WTC11 (cell line): ENCODE measurements at regions not wholly inside any gene's neighbourhood (a gene's known extent, or its start where the extent isn't known, plus 50 kb on each side); places are given as distances from the start of the nearest gene placed in this dataset.

Source experiments
- ATAC-seq: fragments of 200-7000 bp; cut with Tn5 transposase; 2 replicates; pipeline ENCODE4 v1.10.0; 2021; ENCODE audit warnings: mild to moderate bottlenecking, moderate library complexity
- CTCF ChIA-PET: fragments of 300-600 bp; sonication (Branson Sonifier 250); formaldehyde crosslinking; loops from one replicate; lab custom pipeline; 2021; ENCODE audit warnings: antibody characterized with exemption; lab: Charles Lee
- POLR2A ChIA-PET: fragments of 350-600 bp; sonication (Branson Sonifier 250); formaldehyde crosslinking; loops from one replicate; lab custom pipeline; 2021; ENCODE audit warnings: antibody characterized with exemption; lab: Charles Lee
- DNase-seq: peaks from one replicate; pipeline ENCODE4 v3.0.0; 2021; ENCODE audit warnings: low spot score
- H3K27ac Mint-ChIP-seq: 2 replicates; pipeline ENCODE4 v1.8.0; 2021; ENCODE audit warnings: mixed read lengths
- H3K27me3 Mint-ChIP-seq: 2 replicates; pipeline ENCODE4 v1.8.0; 2021; ENCODE audit warnings: low read depth, mild to moderate bottlenecking, moderate library complexity, mixed read lengths
- H3K36me3 Mint-ChIP-seq: 2 replicates; pipeline ENCODE4 v1.8.0; 2021; ENCODE audit warnings: mixed read lengths
- H3K4me1 Mint-ChIP-seq: 2 replicates; pipeline ENCODE4 v1.8.0; 2022; ENCODE audit warnings: mixed read lengths
- H3K4me3 Mint-ChIP-seq: 2 replicates; pipeline ENCODE4 v1.8.0; 2021; ENCODE audit warnings: mild to moderate bottlenecking, moderate library complexity, mixed read lengths
- H3K9me3 Mint-ChIP-seq: 2 replicates; pipeline ENCODE4 v1.8.0; 2021; ENCODE audit warnings: mixed read lengths
- CREM ChIP-seq: sonication (generic); formaldehyde crosslinking; IDR thresholded peaks from 2 replicates; pipeline ENCODE4 v1.8.1; 2022; ENCODE audit warnings: mild to moderate bottlenecking, missing genetic modification reagents, moderate library complexity
- ELF4 ChIP-seq: sonication (generic); formaldehyde crosslinking; IDR thresholded peaks from 2 replicates; pipeline ENCODE4 v1.8.1; 2022; ENCODE audit warnings: low read depth, mild to moderate bottlenecking, moderate library complexity, missing genetic modification reagents
- ESRRA ChIP-seq: sonication (generic); formaldehyde crosslinking; IDR thresholded peaks from 2 replicates; pipeline ENCODE4 v1.8.1; 2022; ENCODE audit warnings: mild to moderate bottlenecking, missing genetic modification reagents, borderline replicate concordance
- FOXJ3 ChIP-seq: sonication (generic); formaldehyde crosslinking; IDR thresholded peaks from 2 replicates; pipeline ENCODE4 v1.9.0; 2021; ENCODE audit warnings: missing genetic modification reagents, mild to moderate bottlenecking, borderline replicate concordance
- FOXK1 ChIP-seq: sonication (generic); formaldehyde crosslinking; IDR thresholded peaks from 2 replicates; pipeline ENCODE4 v1.8.0; 2022; ENCODE audit warnings: mild to moderate bottlenecking, moderate library complexity, missing genetic modification reagents
- HMGA2 ChIP-seq: fragments of 250-450 bp; sonication (Bioruptor Pico); IDR thresholded peaks from 2 replicates; pipeline ENCODE4 v1.4.0; 2021; ENCODE audit warnings: mild to moderate bottlenecking, moderate library complexity
- NFE2L1 ChIP-seq: sonication (generic); formaldehyde crosslinking; IDR thresholded peaks from 2 replicates; pipeline ENCODE4 v1.8.1; 2023; ENCODE audit warnings: missing genetic modification reagents
- NR1H2 ChIP-seq: sonication (generic); formaldehyde crosslinking; IDR thresholded peaks from 2 replicates; pipeline ENCODE4 v1.9.0; 2021; ENCODE audit warnings: mild to moderate bottlenecking, moderate library complexity, missing genetic modification reagents
- NR3C1 ChIP-seq: sonication (generic); formaldehyde crosslinking; conservative IDR thresholded peaks from 2 replicates; pipeline ENCODE4 v1.8.1; 2023; ENCODE audit warnings: low read depth, mild to moderate bottlenecking, missing genetic modification reagents
- PRRX2 ChIP-seq: fragments of 250-450 bp; sonication (Bioruptor Pico); IDR thresholded peaks from 2 replicates; pipeline ENCODE4 v1.8.0; 2021; ENCODE audit warnings: mild to moderate bottlenecking
- TEAD1 ChIP-seq: sonication (generic); formaldehyde crosslinking; IDR thresholded peaks from 2 replicates; pipeline ENCODE4 v1.8.0; 2022; ENCODE audit warnings: mild to moderate bottlenecking, missing genetic modification reagents
- ZNF121 ChIP-seq: sonication (generic); formaldehyde crosslinking; IDR thresholded peaks from 2 replicates; pipeline ENCODE4 v1.8.0; 2023; ENCODE audit warnings: missing genetic modification reagents
- ZNF219 ChIP-seq: sonication (generic); formaldehyde crosslinking; IDR thresholded peaks from 2 replicates; pipeline ENCODE4 v1.8.0; 2023; ENCODE audit warnings: missing genetic modification reagents, mild to moderate bottlenecking, borderline replicate concordance
- ZNF232 ChIP-seq: sonication (generic); formaldehyde crosslinking; IDR thresholded peaks from 2 replicates; pipeline ENCODE4 v1.8.0; 2022; ENCODE audit warnings: mild to moderate bottlenecking, missing genetic modification reagents
- ZNF317 ChIP-seq: sonication (generic); formaldehyde crosslinking; IDR thresholded peaks from 2 replicates; pipeline ENCODE4 v1.8.1; 2023; ENCODE audit warnings: low read depth, mild to moderate bottlenecking, moderate library complexity, missing genetic modification reagents, borderline replicate concordance
- ZNF396 ChIP-seq: fragments of 250-450 bp; sonication (Bioruptor Pico); IDR thresholded peaks from 2 replicates; pipeline ENCODE4 v1.8.0; 2021; ENCODE audit warnings: mild to moderate bottlenecking, moderate library complexity, borderline replicate concordance
- TF ChIP-seq, protein P1 (sequence below): sonication (generic); formaldehyde crosslinking; IDR thresholded peaks from 2 replicates; pipeline ENCODE4 v1.8.0; 2023; ENCODE audit warnings: missing genetic modification reagents, mild to moderate bottlenecking, borderline replicate concordance
- TF ChIP-seq, protein P2 (sequence below): sonication (generic); formaldehyde crosslinking; IDR thresholded peaks from 2 replicates; pipeline ENCODE4 v1.8.1; 2022; ENCODE audit warnings: missing genetic modification reagents, borderline replicate concordance
- TF ChIP-seq, protein P3 (sequence below): sonication (generic); formaldehyde crosslinking; conservative IDR thresholded peaks from 2 replicates; pipeline ENCODE4 v1.8.1; 2023; ENCODE audit warnings: mild to moderate bottlenecking, low read depth, missing genetic modification reagents, moderate library complexity
- TF ChIP-seq, protein P4 (sequence below): sonication (generic); formaldehyde crosslinking; IDR thresholded peaks from 2 replicates; pipeline ENCODE4 v1.8.0; 2022; ENCODE audit warnings: mild to moderate bottlenecking, missing genetic modification reagents
- TF ChIP-seq, protein P5 (sequence below): sonication (generic); formaldehyde crosslinking; IDR thresholded peaks from 2 replicates; pipeline ENCODE4 v1.8.1; 2023; ENCODE audit warnings: mild to moderate bottlenecking, missing genetic modification reagents, moderate library complexity
- TF ChIP-seq, protein P6 (sequence below): sonication (generic); formaldehyde crosslinking; IDR thresholded peaks from 2 replicates; pipeline ENCODE4 v1.8.0; 2022; ENCODE audit warnings: mild to moderate bottlenecking, missing genetic modification reagents
- TF ChIP-seq, protein P7 (sequence below): sonication (generic); formaldehyde crosslinking; IDR thresholded peaks from 2 replicates; pipeline ENCODE4 v1.8.1; 2022; ENCODE audit warnings: mild to moderate bottlenecking, moderate library complexity, missing genetic modification reagents

DNA sequence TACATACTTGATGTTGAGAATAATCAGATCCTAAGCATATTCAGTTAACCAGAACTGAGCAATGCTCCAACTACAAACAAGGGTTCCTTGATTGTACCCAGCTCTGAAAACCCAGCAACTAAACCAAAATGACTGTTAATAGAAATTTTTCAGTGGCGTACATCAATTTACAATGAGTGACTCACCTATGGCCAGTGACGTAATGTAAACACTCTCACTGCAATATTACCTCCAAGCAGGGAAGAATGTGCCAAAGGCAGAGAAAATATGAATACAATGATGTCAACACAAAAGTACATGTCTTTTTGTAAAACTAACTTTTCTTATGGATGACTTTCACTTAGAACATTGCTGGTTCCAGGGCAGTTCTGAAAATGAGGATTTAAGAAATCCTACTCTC is 611.3 kb downstream of the EDEM1 start:
- Mint-ChIP-seq H3K9me3 (peaks cover 49% of the 10 kb centered on the region), H3K4me1 (no peaks in the 10 kb centered on the region), H3K27me3 (no peaks in the 10 kb centered on the region; the same call in 1 of the 2 replicates), H3K27ac (no peak overlapping the region), H3K36me3 (peaks cover 14% of the 10 kb centered on the region), H3K4me3 (no peak overlapping the region)
- POLR2A ChIA-PET: no interaction called here
- TF ChIP-seq ZNF396 (no peak), NFE2L1 (CRISPR knock-in tag) (no peak), ZNF121 (no peak), PRRX2 (no peak), ESRRA (CRISPR knock-in tag) (no peak), ZNF232 (no peak), ELF4 (CRISPR knock-in tag) (no peak), ZNF317 (CRISPR knock-in tag) (no peak), FOXK1 (no peak), HMGA2 (no peak), TEAD1 (CRISPR knock-in tag) (no peak), NR1H2 (CRISPR knock-in tag) (no peak)
- TF ChIP-seq, protein P1, sequence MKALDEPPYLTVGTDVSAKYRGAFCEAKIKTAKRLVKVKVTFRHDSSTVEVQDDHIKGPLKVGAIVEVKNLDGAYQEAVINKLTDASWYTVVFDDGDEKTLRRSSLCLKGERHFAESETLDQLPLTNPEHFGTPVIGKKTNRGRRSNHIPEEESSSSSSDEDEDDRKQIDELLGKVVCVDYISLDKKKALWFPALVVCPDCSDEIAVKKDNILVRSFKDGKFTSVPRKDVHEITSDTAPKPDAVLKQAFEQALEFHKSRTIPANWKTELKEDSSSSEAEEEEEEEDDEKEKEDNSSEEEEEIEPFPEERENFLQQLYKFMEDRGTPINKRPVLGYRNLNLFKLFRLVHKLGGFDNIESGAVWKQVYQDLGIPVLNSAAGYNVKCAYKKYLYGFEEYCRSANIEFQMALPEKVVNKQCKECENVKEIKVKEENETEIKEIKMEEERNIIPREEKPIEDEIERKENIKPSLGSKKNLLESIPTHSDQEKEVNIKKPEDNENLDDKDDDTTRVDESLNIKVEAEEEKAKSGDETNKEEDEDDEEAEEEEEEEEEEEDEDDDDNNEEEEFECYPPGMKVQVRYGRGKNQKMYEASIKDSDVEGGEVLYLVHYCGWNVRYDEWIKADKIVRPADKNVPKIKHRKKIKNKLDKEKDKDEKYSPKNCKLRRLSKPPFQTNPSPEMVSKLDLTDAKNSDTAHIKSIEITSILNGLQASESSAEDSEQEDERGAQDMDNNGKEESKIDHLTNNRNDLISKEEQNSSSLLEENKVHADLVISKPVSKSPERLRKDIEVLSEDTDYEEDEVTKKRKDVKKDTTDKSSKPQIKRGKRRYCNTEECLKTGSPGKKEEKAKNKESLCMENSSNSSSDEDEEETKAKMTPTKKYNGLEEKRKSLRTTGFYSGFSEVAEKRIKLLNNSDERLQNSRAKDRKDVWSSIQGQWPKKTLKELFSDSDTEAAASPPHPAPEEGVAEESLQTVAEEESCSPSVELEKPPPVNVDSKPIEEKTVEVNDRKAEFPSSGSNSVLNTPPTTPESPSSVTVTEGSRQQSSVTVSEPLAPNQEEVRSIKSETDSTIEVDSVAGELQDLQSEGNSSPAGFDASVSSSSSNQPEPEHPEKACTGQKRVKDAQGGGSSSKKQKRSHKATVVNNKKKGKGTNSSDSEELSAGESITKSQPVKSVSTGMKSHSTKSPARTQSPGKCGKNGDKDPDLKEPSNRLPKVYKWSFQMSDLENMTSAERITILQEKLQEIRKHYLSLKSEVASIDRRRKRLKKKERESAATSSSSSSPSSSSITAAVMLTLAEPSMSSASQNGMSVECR (CRISPR knock-in tag): no peak
- ATAC-seq (no peak), DNase-seq (no peak)
- CTCF ChIA-PET: no interaction called here

DNA sequence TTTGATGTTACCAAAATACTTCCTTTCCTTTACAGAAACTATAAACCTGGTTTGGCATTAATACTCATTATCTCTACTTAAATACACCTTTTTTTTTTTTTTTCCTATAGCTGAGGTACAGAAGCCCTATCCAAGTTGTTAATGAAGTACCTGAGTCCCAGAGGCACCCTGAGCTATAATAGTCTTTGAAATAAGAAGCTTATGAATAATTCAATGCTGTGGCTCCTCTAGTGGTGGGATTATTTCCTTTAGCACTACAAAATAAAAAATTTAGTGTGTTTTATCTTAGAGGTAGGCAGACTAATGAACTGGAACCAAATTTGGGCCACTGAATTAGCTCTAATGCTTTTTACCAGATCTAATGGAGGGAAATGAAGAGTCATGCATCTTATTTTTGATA is 611.9 kb downstream of the EDEM1 start:
- no peaks in the 10 kb centered on the region for H3K4me1 Mint-ChIP-seq
- ChIA-PET POLR2A (no interaction called here), CTCF (no interaction called here)
- no peak overlapping the region for H3K4me3 Mint-ChIP-seq
- no peak overlapping the region for H3K27ac Mint-ChIP-seq
- H3K36me3 Mint-ChIP-seq: peaks cover 8% of the 10 kb centered on the region
- H3K9me3 Mint-ChIP-seq: peaks cover 48% of the 10 kb centered on the region
- ATAC-seq (no peak), DNase-seq (no peak)
- TF ChIP-seq CREM (CRISPR knock-in tag): no peak
- no peak for TF ChIP-seq FOXJ3
- no peak for TF ChIP-seq NR3C1
- TF ChIP-seq, protein P2, sequence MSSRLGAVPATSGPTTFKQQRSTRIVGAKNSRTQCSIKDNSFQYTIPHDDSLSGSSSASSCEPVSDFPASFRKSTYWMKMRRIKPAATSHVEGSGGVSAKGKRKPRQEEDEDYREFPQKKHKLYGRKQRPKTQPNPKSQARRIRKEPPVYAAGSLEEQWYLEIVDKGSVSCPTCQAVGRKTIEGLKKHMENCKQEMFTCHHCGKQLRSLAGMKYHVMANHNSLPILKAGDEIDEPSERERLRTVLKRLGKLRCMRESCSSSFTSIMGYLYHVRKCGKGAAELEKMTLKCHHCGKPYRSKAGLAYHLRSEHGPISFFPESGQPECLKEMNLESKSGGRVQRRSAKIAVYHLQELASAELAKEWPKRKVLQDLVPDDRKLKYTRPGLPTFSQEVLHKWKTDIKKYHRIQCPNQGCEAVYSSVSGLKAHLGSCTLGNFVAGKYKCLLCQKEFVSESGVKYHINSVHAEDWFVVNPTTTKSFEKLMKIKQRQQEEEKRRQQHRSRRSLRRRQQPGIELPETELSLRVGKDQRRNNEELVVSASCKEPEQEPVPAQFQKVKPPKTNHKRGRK (CRISPR knock-in tag): no peak
- TF ChIP-seq ZNF396: no peak
- TF ChIP-seq, protein P3, sequence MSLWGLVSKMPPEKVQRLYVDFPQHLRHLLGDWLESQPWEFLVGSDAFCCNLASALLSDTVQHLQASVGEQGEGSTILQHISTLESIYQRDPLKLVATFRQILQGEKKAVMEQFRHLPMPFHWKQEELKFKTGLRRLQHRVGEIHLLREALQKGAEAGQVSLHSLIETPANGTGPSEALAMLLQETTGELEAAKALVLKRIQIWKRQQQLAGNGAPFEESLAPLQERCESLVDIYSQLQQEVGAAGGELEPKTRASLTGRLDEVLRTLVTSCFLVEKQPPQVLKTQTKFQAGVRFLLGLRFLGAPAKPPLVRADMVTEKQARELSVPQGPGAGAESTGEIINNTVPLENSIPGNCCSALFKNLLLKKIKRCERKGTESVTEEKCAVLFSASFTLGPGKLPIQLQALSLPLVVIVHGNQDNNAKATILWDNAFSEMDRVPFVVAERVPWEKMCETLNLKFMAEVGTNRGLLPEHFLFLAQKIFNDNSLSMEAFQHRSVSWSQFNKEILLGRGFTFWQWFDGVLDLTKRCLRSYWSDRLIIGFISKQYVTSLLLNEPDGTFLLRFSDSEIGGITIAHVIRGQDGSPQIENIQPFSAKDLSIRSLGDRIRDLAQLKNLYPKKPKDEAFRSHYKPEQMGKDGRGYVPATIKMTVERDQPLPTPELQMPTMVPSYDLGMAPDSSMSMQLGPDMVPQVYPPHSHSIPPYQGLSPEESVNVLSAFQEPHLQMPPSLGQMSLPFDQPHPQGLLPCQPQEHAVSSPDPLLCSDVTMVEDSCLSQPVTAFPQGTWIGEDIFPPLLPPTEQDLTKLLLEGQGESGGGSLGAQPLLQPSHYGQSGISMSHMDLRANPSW (CRISPR knock-in tag): no peak
- TF ChIP-seq, protein P4, sequence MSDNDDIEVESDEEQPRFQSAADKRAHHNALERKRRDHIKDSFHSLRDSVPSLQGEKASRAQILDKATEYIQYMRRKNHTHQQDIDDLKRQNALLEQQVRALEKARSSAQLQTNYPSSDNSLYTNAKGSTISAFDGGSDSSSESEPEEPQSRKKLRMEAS (CRISPR knock-in tag): no peak
- no peak for TF ChIP-seq ZNF317 (CRISPR knock-in tag)
- no peak for TF ChIP-seq ZNF219 (CRISPR knock-in tag)
- TF ChIP-seq, protein P5, sequence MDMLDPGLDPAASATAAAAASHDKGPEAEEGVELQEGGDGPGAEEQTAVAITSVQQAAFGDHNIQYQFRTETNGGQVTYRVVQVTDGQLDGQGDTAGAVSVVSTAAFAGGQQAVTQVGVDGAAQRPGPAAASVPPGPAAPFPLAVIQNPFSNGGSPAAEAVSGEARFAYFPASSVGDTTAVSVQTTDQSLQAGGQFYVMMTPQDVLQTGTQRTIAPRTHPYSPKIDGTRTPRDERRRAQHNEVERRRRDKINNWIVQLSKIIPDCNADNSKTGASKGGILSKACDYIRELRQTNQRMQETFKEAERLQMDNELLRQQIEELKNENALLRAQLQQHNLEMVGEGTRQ (CRISPR knock-in tag): no peak
- TF ChIP-seq, protein P6, sequence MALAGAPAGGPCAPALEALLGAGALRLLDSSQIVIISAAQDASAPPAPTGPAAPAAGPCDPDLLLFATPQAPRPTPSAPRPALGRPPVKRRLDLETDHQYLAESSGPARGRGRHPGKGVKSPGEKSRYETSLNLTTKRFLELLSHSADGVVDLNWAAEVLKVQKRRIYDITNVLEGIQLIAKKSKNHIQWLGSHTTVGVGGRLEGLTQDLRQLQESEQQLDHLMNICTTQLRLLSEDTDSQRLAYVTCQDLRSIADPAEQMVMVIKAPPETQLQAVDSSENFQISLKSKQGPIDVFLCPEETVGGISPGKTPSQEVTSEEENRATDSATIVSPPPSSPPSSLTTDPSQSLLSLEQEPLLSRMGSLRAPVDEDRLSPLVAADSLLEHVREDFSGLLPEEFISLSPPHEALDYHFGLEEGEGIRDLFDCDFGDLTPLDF: no peak
- TF ChIP-seq, protein P7, sequence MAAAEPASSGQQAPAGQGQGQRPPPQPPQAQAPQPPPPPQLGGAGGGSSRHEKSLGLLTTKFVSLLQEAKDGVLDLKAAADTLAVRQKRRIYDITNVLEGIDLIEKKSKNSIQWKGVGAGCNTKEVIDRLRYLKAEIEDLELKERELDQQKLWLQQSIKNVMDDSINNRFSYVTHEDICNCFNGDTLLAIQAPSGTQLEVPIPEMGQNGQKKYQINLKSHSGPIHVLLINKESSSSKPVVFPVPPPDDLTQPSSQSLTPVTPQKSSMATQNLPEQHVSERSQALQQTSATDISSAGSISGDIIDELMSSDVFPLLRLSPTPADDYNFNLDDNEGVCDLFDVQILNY (CRISPR knock-in tag): no peak
- no peaks in the 10 kb centered on the region; the same call in 1 of the 2 replicates for H3K27me3 Mint-ChIP-seq
